Stomach (tissue), 4 donors: ENCODE measurements at regions not wholly inside any gene's neighbourhood (a gene's known extent, or its start where the extent isn't known, plus 50 kb on each side); places are given as distances from the start of the nearest gene placed in this dataset.

ENCODE experiments used
- CTCF ChIP-seq, 7 experiments: fragments of 450-650 bp in 4 of 7; fragments of 200-600 bp in 3 of 7; sonication (generic) in 3 of 7; IDR thresholded peaks; one replicate each; pipeline ENCODE4 v1.5.1; 2016 to 2019; ENCODE audit warnings: antibody characterized with exemption in 7 of 7, control low read depth in 2 of 7, mild to moderate bottlenecking in 1 of 7
- EP300 ChIP-seq: sonication (generic); formaldehyde crosslinking; IDR thresholded peaks from one replicate; pipeline ENCODE4 v1.6.1; 2017; ENCODE audit warnings: antibody characterized with exemption
- POLR2A ChIP-seq, 4 donors: fragments of 450-650 bp; IDR thresholded peaks; one replicate each; pipeline ENCODE4 v1.6.1; 2016; ENCODE audit warnings: antibody characterized with exemption in 4 of 4, control low read depth in 2 of 4, mild to moderate bottlenecking in 1 of 4, moderate library complexity in 1 of 4
- POLR2AphosphoS5 ChIP-seq, 3 donors: sonication (generic); formaldehyde crosslinking; IDR thresholded peaks; one replicate each; pipeline ENCODE4 v1.6.1; 2016; ENCODE audit warnings: antibody characterized with exemption in 3 of 3

GRCh38 chr11:90476442-90477007, 253.7 kb upstream of the CHORDC1 start:
- TF ChIP-seq POLR2AphosphoS5 (IDR thresholded peaks at IDR 0.05) (no peak), CTCF (IDR thresholded peaks at IDR 0.05) (peak in 2 of 7 experiments; percentile 29 to 39), POLR2A (IDR thresholded peaks at IDR 0.05) (no peak), EP300 (no peak)
